PC-3 (cell line): ENCODE measurements at regions not wholly inside any gene's neighbourhood (a gene's known extent, or its start where the extent isn't known, plus 50 kb on each side); places are given as distances from the start of the nearest gene placed in this dataset.

ENCODE experiments used
- ATAC-seq: fragments of 200-7000 bp; cut with Tn5 transposase; 2 replicates; pipeline ENCODE4 v1.9.1; 2020; ENCODE audit warnings: mild to moderate bottlenecking, moderate library complexity
- BruUV-seq: library from RNA; stranded (reverse); fragments of 400-500 nt; replicated peaks from 2 replicates; lab custom pipeline; 2021; lab: Mats Ljungman, UMichigan
- CTCF ChIA-PET: fragments of 300-600 bp; sonication (Branson Sonifier 250); formaldehyde crosslinking; loops from one replicate; lab custom pipeline; 2022; ENCODE audit warnings: antibody characterized with exemption; lab: Charles Lee
- POLR2A ChIA-PET: fragments of 300-600 bp; sonication (Branson Sonifier 250); formaldehyde crosslinking; loops from one replicate; lab custom pipeline; 2022; ENCODE audit warnings: antibody characterized with exemption; ENCODE audit not compliant: unreplicated experiment; lab: Charles Lee
- DNase-seq: peaks from one replicate; pipeline ENCODE4 v3.0.0-alpha.2; 2015
- H2AFZ ChIP-seq: fragments of 300-600 bp; sonication (generic); 2 replicates; pipeline ENCODE4 v1.6.0; 2016; ENCODE audit warnings: antibody characterized with exemption, low read length
- H3F3A ChIP-seq: fragments of 300-600 bp; sonication (generic); one replicate; pipeline ENCODE4 v1.6.0; 2017; ENCODE audit warnings: antibody characterized with exemption, low read length, control low read depth, mild to moderate bottlenecking; ENCODE audit not compliant: unreplicated experiment
- H3K27ac ChIP-seq: fragments of 300-600 bp; sonication (generic); 2 replicates; pipeline ENCODE4 v1.5.1; 2016; ENCODE audit warnings: mild to moderate bottlenecking, low read length
- H3K27me3 ChIP-seq: fragments of 300-600 bp; sonication (generic); 2 replicates; pipeline ENCODE4 v1.6.1; 2016; ENCODE audit warnings: low read length, mixed read lengths
- H3K36me3 ChIP-seq: fragments of 300-600 bp; sonication (generic); 2 replicates; pipeline ENCODE4 v1.6.1; 2016; ENCODE audit warnings: low read depth, mixed run types, low read length, mixed read lengths
- H3K4me1 ChIP-seq: fragments of 300-600 bp; sonication (generic); 2 replicates; pipeline ENCODE4 v1.5.1; 2016; ENCODE audit warnings: low read length; ENCODE audit not compliant: insufficient read depth
- H3K4me2 ChIP-seq: fragments of 300-600 bp; sonication (generic); 2 replicates; pipeline ENCODE4 v1.6.0; 2016; ENCODE audit warnings: low read length
- H3K4me3 ChIP-seq: fragments of 300-600 bp; sonication (generic); 2 replicates; pipeline ENCODE4 v1.5.1; 2016; ENCODE audit warnings: mild to moderate bottlenecking, low read length, mixed read lengths
- H3K79me2 ChIP-seq: fragments of 300-600 bp; sonication (generic); 2 replicates; pipeline ENCODE4 v1.6.1; 2017; ENCODE audit warnings: low read length, mixed read lengths
- H3K9ac ChIP-seq: fragments of 300-600 bp; sonication (generic); 2 replicates; pipeline ENCODE4 v1.6.0; 2016; ENCODE audit warnings: mild to moderate bottlenecking, low read length
- H3K9me2 ChIP-seq: fragments of 300-600 bp; sonication (generic); replicated peaks from 2 replicates; pipeline ENCODE4 v1.6.1; 2016; ENCODE audit warnings: mixed run types, low read length, mixed read lengths
- H3K9me3 ChIP-seq: fragments of 300-600 bp; sonication (generic); 2 replicates; pipeline ENCODE4 v1.6.1; 2016; ENCODE audit warnings: low read length, mixed read lengths
- H4K20me1 ChIP-seq: fragments of 300-600 bp; sonication (generic); 2 replicates; pipeline ENCODE4 v1.6.1; 2016; ENCODE audit warnings: low read length, mixed read lengths
- EZH2 ChIP-seq: fragments of 300-600 bp; sonication (generic); IDR thresholded peaks from one replicate; pipeline ENCODE4 v1.6.1; 2017; ENCODE audit warnings: antibody characterized with exemption, mild to moderate bottlenecking, low read length; ENCODE audit not compliant: unreplicated experiment
- EZH2phosphoT487 ChIP-seq: fragments of 300-600 bp; sonication (generic); IDR thresholded peaks from 2 replicates; pipeline ENCODE4 v1.6.1; 2018; ENCODE audit warnings: mild to moderate bottlenecking, antibody characterized with exemption, low read length, borderline replicate concordance
- intact Hi-C: fragments of 100-400 bp; cut with micrococcal nuclease; formaldehyde crosslinking; loops from 2 replicates; pipeline ENCODE4 v1.9.0; 2023
- TF ChIP-seq, protein P1 (sequence below): fragments of 300-600 bp; sonication (generic); conservative IDR thresholded peaks from 2 replicates; pipeline ENCODE4 v1.5.1; 2017; ENCODE audit warnings: antibody characterized with exemption, low read depth, mild to moderate bottlenecking, low read length

DNA sequence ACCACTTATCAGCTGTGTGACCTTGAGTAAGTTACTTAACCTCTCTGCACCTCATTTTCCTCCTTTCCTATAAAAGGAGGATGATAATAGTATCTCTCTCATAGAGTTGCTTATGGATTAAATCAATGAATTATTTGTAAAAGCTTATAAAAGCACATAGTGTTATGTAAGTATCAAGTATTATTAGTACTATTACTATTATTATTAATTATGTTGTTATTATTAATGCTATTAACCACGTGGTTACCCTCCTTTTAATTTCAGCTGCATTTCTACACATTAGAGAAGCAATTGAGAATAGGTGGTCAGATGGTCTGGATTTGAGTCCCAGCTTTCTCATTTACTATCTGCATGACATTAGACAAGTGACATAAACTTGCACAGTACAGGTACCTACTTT lies 58.1 kb upstream of the WNT4 start:
- Histone ChIP-seq H3K4me2 (no peak overlapping the region), H4K20me1 (no peaks in the 10 kb centered on the region), H3K36me3 (no peaks in the 10 kb centered on the region), H3K9me3 (no peaks in the 10 kb centered on the region), H2AFZ (no peak overlapping the region), H3K79me2 (no peaks in the 10 kb centered on the region), H3K9me2 (no peaks in the 10 kb centered on the region), H3K27ac (no peak overlapping the region), H3K9ac (no peak overlapping the region), H3K4me1 (no peaks in the 10 kb centered on the region), H3K4me3 (no peak overlapping the region), H3K27me3 (peaks cover 6% of the 10 kb centered on the region; the same call in 1 of the 2 replicates), H3F3A (no peaks in the 10 kb centered on the region)
- DNase-seq = no peak
- BruUV-seq = no TSS peak
- ChIA-PET POLR2A (no interaction called here), CTCF (no interaction called here)
- no peak for TF ChIP-seq EZH2phosphoT487
- TF ChIP-seq, protein P1, sequence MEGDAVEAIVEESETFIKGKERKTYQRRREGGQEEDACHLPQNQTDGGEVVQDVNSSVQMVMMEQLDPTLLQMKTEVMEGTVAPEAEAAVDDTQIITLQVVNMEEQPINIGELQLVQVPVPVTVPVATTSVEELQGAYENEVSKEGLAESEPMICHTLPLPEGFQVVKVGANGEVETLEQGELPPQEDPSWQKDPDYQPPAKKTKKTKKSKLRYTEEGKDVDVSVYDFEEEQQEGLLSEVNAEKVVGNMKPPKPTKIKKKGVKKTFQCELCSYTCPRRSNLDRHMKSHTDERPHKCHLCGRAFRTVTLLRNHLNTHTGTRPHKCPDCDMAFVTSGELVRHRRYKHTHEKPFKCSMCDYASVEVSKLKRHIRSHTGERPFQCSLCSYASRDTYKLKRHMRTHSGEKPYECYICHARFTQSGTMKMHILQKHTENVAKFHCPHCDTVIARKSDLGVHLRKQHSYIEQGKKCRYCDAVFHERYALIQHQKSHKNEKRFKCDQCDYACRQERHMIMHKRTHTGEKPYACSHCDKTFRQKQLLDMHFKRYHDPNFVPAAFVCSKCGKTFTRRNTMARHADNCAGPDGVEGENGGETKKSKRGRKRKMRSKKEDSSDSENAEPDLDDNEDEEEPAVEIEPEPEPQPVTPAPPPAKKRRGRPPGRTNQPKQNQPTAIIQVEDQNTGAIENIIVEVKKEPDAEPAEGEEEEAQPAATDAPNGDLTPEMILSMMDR = no peak
- no peak for TF ChIP-seq EZH2
- intact Hi-C loops = no loop called here
- ATAC-seq = no peak

DNA sequence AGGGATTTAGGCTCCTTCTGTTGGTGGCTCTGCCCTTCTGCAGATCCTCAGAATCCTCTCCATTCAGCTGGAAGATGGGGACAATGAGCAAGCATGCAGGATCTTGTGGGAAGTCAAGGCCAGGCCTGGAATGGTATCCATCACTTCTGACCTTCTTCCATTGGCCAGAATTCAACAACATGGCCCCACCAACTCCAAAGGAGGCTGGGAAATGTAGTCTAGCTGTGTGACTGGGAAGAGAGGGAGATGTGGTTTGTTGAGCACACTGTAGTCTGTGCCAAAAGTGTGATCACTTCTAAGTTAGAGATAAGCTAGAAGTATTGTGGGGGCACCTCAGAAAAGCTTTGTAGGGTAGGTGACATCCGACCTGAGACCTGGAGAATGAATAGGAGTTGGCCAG lies 60.4 kb upstream of the WNT4 start:
- H3K9me2 ChIP-seq = no peaks in the 10 kb centered on the region
- POLR2A ChIA-PET = no interaction called here
- H3K27ac ChIP-seq = no peak overlapping the region
- no peaks in the 10 kb centered on the region for H3F3A ChIP-seq
- H3K9ac ChIP-seq = no peak overlapping the region
- CTCF ChIA-PET = no interaction called here
- intact Hi-C loops = no loop called here
- H3K4me2 ChIP-seq = no peak overlapping the region
- DNase-seq (no peak), ATAC-seq (no peak)
- peaks cover 6% of the 10 kb centered on the region; the same call in 1 of the 2 replicates for H3K27me3 ChIP-seq
- no peak overlapping the region for H3K4me3 ChIP-seq
- no peaks in the 10 kb centered on the region for H3K36me3 ChIP-seq
- no peaks in the 10 kb centered on the region for H3K4me1 ChIP-seq
- TF ChIP-seq, protein P1 = no peak
- TF ChIP-seq EZH2phosphoT487 (no peak), EZH2 (no peak)
- no TSS peak for BruUV-seq
- no peaks in the 10 kb centered on the region for H4K20me1 ChIP-seq
- no peak overlapping the region for H2AFZ ChIP-seq
- H3K9me3 ChIP-seq = no peaks in the 10 kb centered on the region
- no peaks in the 10 kb centered on the region for H3K79me2 ChIP-seq

GRCh38 chr1:22204057-22204840 lies 61.4 kb upstream of the WNT4 start:
- intact Hi-C loops = no loop called here
- no peaks in the 10 kb centered on the region for H3K36me3 ChIP-seq
- H3K27ac ChIP-seq = no peak overlapping the region
- no peaks in the 10 kb centered on the region for H3K9me3 ChIP-seq
- no TSS peak for BruUV-seq
- TF ChIP-seq, protein P1 = no peak
- TF ChIP-seq EZH2 (no peak), EZH2phosphoT487 (no peak)
- ChIA-PET CTCF (no interaction called here), POLR2A (no interaction called here)
- H3F3A ChIP-seq = no peaks in the 10 kb centered on the region
- no peaks in the 10 kb centered on the region for H3K9me2 ChIP-seq
- H3K9ac ChIP-seq = no peak overlapping the region
- no peaks in the 10 kb centered on the region for H3K79me2 ChIP-seq
- ATAC-seq = no peak
- no peaks in the 10 kb centered on the region for H4K20me1 ChIP-seq
- DNase-seq = no peak
- no peak overlapping the region for H3K4me2 ChIP-seq
- H3K4me1 ChIP-seq = no peaks in the 10 kb centered on the region
- no peak overlapping the region for H2AFZ ChIP-seq
- no peak overlapping the region for H3K4me3 ChIP-seq
- H3K27me3 ChIP-seq = peaks cover 7% of the 10 kb centered on the region; the same call in 1 of the 2 replicates
